Stimulated activated CD4-positive, alpha-beta T cell treated with anti-CD3 and anti-CD28 coated beads, Interleukin-2, amount 100 ng/mL, for 24 hours (primary cell): ENCODE measurements at regions not wholly inside any gene's neighbourhood (a gene's known extent, or its start where the extent isn't known, plus 50 kb on each side); places are given as distances from the start of the nearest gene placed in this dataset.
"Not testable (repeated sequence)": the region's sequence is repeated elsewhere in the genome, so short reads cannot be mapped to it uniquely, and the experiment has no call there.

Experiments used
- DNase-seq, 2 donors: peaks; one replicate each; pipeline ENCODE4 v3.0.0-alpha.2; 2020

GRCh38 chr2:36223259-36223658 is 132.3 kb upstream of the CRIM1 start:
- no peak for DNase-seq

- no peak for DNase-seq
Observed at GRCh38 chr2:36222485-36222884, 133.1 kb upstream of the CRIM1 start.

- no peak for DNase-seq
Observed at GRCh38 chr2:36214691-36215090, 140.9 kb upstream of the CRIM1 start.

- DNase-seq: no peak
Observed at GRCh38 chr2:36203366-36203765, 152.2 kb upstream of the CRIM1 start.

DNA sequence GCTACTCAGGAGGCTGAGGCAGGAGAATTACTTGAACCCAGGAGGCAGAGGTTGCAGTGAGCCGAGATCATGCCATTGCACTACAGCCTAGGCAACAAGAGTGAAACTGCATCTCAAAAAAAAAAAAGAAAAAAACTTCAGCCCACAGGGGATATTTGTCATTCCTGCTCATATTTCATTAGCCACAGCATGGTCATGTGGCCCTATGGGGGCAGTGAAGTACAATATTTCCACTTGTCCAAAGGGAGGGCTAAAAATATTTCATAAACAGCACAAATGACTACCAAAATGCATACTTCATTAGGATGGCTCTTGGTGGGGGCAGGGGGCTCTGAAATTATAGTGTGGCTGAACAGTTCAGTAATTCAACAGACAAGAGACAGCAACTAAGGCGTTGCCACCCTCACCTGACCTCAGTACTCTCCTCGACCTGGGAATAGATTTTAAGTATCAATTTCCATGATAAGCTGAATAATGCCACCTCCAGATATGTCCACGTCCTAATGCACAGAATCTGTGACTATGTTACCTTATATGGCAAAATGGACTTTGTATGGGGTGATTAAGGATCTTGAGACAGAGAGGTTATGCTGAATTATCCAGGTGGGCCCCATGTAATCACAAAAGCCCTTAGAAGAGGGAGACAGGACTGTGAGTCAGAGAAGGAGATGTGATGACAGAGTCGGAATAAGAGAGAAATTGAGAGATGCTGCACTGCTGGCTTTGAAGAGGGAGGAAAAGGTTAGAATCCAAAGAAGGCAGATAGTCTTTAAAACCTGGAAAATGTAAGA is 158.2 kb upstream of the CRIM1 start:
- no peak for DNase-seq

GRCh38 chr2:36193680-36194079 is 161.9 kb upstream of the CRIM1 start:
- no peak for DNase-seq

DNA sequence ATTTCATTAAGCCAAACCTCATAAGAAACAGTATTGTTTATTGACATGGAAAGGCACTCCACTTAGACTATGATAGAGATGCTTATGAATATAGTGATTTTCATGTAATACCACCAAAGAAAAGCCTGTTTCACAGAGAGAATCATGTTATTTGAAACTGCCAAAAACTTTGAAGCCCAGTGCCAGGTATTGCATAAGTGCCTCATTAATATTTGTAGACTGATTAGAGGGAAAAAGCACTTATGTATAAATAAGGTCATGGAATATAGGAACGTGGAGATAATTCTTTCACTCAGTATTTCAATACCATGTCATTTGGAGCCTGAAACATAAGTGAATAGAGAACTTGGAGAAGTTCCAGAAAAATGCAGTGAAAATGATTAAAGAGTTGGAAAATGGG is 162.6 kb upstream of the CRIM1 start:
- no peak for DNase-seq

DNA sequence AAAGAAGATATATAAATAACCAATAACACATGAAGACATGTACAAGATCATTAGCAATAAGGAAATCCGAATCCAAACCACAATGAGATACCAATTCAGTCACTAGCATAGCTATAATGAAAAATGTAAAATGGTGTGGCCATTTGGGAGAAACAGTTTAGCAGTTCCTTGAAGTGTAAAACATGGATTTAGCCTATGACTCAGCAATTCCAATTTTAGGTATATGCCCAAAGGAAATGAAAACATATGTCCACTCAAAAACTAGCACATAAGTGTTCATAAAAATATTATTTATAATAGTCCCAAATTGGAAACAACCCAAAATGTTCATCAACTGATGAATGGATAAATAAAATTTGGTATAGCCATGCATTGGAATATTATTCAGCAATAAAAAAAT is 165.5 kb upstream of the CRIM1 start:
- DNase-seq: no peak

DNA sequence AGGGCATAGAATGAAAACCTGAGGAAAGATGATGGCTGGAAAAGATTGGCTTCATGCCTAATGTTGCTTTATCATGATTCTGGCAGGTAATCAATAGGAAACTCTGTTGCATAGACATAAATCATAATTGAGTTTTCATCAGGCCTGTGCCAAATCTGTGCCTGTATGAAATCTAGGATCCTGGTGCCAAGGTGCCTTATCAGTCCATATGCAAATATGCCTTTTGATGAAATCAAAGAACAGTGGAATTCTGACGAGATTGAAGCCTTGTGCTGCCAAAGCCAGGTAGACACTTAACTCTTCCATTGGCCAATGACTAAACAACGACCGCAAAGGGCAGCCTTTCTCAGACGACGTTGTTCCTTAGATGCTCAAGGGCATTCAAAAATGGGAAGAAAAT is 170.0 kb upstream of the CRIM1 start:
- DNase-seq: no peak

GRCh38 chr2:36184848-36185247 is 170.7 kb upstream of the CRIM1 start:
- DNase-seq: no peak

DNA sequence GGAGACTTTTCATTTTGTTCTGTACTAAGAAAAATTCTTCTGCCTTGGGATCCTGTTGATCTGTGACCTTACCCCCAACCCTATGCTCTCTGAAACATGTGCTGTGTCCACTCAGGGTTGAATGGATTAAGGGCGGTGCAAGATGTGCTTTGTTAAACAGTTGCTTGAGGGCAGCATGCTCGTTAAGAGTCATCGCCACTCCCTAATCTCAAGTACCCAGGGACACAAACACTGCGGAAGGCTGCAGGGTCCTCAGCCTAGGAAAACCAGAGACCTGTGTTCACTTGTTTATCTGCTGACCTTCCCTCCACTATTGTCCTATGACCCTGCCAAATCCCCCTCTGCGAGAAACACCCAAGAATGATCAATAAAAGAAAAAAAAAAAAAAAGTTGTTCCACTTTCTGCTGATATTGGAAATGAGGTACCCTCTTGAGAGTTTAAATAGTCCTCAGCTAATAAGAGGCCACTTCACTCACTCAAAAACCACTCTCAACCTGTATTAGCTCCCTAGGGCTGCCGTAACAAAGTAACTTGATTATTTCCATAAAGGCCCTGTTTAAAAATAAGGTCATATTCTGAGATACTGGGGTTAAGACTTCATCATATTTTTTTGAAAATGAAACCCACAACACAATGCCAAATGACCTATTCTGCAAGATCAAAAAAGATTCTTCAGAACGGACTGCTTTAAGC is 174.6 kb upstream of the CRIM1 start:
- not testable (repeated sequence) for DNase-seq

DNA sequence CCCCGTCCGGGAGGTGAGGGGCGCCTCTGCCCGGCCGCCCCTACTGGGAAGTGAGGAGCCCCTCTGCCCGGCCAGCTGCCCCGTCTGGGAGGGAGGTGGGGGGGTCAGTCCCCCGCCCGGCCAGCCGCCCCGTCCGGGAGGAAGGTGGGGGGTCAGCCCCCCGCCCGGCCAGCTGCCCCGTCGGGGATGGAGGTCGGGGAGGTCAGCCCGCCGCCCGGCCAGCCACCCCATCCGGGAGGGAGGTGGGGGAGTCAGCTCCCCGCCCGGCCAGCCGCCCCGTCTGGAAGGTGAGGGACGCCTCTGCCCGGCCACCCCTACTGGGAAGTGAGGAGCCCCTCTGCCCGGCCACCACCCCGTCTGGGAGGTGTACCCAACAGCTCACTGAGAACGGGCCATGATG is 175.3 kb upstream of the CRIM1 start:
- not testable (repeated sequence) for DNase-seq

- DNase-seq: not testable (repeated sequence)
Observed at GRCh38 chr2:36179668-36180269, 175.8 kb upstream of the CRIM1 start.

DNA sequence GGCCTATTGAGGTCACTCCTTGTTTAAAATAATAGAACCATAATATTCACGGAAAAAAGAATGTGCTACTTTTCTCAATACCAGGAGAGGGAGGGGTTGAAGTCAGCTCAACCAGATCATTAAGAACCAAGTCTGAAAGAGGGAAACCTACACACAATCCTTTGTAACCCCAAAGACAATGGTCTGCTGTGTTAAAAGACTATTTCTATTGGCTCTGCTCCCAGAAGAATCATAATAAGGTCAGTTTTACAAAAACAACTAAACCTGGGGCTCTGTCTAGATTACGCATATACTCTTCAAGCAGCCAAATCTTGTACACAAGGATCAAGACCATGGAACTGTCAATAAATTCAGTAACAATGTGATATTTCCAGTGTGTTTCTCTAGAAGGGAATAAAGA is 177.2 kb upstream of the CRIM1 start:
- no peak for DNase-seq

DNA sequence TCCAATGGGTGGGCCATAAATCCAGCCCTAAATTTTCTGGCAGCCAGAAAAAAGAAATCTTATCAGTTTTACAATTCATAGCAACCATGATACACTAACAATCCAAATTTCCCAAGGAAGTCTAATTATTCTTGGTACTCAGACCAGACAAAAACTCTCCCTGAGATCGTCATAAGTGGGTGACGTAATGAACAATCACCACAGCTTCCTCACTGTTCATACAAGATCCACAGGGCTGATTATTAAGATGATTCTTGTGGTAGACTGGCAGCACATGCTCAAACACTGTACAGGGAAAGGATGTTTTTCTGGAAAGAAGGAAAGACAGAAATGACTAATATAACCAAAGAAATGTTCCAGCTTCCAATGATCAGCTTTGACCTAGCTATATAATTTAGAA is 178.3 kb upstream of the CRIM1 start:
- DNase-seq: no peak

DNA sequence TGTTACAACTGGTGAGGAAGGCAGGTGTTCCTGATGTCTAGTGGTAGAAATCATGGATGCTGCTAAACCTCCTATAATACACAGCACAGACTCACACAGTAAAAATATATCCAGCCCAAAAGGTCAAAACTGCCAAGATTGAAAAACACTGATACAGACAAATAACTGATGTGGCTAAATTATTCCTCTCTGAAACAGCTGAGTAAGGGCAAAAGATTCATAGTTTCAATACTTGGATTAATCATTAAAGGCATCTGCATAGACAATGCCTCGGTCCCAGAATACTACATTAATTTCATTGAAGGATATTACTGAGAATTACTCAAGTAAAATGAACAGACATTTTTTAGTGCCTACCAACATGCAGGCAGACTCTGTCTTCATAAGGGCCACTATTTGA is 180.7 kb upstream of the CRIM1 start:
- DNase-seq: no peak

- no peak for DNase-seq
Observed at GRCh38 chr2:36173760-36174404, 181.7 kb upstream of the CRIM1 start.

DNA sequence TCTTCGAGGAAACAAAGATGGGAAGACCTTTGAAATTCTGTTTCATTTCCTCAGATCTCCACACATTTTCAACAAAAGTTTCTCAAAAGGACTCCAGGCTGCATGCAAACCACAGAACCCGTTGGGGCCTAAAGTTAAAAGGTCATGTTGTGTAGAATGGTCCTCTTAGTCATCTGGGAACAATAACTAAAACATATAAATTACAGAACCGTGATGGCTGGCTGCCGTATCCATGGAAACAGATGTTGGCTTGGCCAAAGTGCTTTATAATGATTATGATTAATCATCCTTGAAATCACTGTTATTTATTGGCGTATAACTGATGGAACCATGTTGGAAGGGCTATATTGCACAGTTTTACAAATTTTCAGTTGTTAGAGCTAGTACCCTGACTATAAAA is 182.8 kb upstream of the CRIM1 start:
- DNase-seq: no peak

- DNase-seq: no peak
Observed at GRCh38 chr2:36170805-36171204, 184.8 kb upstream of the CRIM1 start.

DNA sequence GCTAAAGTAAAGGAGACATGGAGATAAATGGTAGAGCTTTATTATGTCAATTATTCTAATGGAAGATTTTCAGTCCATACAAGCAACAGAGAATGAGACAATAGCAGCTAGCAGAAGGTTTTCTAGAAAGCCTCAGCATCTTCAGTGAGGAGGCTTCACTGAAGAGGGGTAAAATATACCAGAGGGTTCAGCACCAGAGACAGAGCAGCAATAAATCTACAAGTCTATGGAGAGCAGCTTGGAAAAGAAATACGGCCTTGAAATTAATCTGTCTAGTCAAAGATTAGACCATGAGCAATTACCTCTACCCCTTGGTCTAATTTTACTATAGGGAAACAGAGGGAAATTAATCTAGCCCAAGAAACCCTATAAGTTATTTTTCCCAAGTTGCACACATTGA is 185.7 kb upstream of the CRIM1 start:
- no peak for DNase-seq

DNA sequence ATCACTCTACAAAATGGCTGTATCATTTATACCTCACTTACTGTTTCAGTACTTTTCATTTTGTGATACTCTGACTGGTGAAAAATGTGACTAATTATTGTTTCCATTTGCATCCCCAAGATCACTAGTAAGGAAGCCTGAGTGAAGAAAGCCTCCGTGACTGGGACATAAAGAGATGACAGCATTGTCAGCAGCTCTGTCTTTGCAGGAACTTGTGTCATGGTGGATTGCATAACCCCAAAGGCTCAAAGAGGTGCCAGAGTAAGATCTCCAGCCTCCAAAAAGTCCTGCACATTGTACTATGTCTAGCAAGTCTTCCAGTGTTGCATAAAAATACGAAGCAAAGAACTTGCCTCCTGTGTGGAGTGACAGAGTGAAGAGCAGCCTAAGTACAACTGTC is 187.5 kb upstream of the CRIM1 start:
- DNase-seq: no peak

- no peak for DNase-seq
Observed at GRCh38 chr2:36165132-36165531, 190.4 kb upstream of the CRIM1 start.

- no peak for DNase-seq
Observed at GRCh38 chr2:36163520-36164254, 191.9 kb upstream of the CRIM1 start.
